ENCODE measurements at regions not wholly inside any gene's neighbourhood (a gene's known extent, or its start where the extent isn't known, plus 50 kb on each side); places are given as distances from the start of the nearest gene placed in this dataset.

DNA sequence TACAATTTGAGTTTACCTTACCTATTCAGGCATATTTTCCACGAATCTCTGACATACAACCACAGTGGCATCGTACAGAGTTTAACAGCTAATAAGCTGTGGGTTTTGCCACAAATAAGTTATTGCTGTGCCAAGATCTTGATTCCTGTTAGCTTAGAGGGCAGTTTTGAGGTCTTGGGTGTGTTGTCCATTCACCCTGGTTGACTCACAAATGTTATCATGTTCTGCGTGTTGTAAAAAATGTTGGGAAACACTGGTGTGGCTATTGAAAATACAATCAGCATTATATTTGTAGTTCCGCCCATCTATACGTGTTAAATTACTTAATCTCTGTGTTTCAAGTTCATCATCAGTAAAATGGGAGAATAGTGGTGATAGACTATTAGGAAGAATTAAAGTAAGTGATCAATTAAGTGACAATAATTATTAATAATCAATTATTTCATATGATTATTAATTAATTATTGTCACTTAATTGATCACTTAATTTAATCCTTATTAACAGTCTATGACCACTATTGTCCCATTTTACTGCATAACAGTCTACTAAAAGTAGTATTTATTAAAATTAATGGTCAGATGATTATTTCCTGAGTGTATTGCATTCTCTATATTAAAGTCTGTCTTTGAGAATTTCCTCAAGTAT lies 96.3 kb downstream of the TMA16 start (continued):
- TF ChIP-seq EZH2 (IDR thresholded peaks at IDR 0.05; ENCODE audit: low read depth, low read length, severe bottlenecking) = no peak
- TF ChIP-seq, protein P1, sequence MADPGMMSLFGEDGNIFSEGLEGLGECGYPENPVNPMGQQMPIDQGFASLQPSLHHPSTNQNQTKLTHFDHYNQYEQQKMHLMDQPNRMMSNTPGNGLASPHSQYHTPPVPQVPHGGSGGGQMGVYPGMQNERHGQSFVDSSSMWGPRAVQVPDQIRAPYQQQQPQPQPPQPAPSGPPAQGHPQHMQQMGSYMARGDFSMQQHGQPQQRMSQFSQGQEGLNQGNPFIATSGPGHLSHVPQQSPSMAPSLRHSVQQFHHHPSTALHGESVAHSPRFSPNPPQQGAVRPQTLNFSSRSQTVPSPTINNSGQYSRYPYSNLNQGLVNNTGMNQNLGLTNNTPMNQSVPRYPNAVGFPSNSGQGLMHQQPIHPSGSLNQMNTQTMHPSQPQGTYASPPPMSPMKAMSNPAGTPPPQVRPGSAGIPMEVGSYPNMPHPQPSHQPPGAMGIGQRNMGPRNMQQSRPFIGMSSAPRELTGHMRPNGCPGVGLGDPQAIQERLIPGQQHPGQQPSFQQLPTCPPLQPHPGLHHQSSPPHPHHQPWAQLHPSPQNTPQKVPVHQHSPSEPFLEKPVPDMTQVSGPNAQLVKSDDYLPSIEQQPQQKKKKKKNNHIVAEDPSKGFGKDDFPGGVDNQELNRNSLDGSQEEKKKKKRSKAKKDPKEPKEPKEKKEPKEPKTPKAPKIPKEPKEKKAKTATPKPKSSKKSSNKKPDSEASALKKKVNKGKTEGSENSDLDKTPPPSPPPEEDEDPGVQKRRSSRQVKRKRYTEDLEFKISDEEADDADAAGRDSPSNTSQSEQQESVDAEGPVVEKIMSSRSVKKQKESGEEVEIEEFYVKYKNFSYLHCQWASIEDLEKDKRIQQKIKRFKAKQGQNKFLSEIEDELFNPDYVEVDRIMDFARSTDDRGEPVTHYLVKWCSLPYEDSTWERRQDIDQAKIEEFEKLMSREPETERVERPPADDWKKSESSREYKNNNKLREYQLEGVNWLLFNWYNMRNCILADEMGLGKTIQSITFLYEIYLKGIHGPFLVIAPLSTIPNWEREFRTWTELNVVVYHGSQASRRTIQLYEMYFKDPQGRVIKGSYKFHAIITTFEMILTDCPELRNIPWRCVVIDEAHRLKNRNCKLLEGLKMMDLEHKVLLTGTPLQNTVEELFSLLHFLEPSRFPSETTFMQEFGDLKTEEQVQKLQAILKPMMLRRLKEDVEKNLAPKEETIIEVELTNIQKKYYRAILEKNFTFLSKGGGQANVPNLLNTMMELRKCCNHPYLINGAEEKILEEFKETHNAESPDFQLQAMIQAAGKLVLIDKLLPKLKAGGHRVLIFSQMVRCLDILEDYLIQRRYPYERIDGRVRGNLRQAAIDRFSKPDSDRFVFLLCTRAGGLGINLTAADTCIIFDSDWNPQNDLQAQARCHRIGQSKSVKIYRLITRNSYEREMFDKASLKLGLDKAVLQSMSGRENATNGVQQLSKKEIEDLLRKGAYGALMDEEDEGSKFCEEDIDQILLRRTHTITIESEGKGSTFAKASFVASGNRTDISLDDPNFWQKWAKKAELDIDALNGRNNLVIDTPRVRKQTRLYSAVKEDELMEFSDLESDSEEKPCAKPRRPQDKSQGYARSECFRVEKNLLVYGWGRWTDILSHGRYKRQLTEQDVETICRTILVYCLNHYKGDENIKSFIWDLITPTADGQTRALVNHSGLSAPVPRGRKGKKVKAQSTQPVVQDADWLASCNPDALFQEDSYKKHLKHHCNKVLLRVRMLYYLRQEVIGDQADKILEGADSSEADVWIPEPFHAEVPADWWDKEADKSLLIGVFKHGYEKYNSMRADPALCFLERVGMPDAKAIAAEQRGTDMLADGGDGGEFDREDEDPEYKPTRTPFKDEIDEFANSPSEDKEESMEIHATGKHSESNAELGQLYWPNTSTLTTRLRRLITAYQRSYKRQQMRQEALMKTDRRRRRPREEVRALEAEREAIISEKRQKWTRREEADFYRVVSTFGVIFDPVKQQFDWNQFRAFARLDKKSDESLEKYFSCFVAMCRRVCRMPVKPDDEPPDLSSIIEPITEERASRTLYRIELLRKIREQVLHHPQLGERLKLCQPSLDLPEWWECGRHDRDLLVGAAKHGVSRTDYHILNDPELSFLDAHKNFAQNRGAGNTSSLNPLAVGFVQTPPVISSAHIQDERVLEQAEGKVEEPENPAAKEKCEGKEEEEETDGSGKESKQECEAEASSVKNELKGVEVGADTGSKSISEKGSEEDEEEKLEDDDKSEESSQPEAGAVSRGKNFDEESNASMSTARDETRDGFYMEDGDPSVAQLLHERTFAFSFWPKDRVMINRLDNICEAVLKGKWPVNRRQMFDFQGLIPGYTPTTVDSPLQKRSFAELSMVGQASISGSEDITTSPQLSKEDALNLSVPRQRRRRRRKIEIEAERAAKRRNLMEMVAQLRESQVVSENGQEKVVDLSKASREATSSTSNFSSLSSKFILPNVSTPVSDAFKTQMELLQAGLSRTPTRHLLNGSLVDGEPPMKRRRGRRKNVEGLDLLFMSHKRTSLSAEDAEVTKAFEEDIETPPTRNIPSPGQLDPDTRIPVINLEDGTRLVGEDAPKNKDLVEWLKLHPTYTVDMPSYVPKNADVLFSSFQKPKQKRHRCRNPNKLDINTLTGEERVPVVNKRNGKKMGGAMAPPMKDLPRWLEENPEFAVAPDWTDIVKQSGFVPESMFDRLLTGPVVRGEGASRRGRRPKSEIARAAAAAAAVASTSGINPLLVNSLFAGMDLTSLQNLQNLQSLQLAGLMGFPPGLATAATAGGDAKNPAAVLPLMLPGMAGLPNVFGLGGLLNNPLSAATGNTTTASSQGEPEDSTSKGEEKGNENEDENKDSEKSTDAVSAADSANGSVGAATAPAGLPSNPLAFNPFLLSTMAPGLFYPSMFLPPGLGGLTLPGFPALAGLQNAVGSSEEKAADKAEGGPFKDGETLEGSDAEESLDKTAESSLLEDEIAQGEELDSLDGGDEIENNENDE (IDR thresholded peaks at IDR 0.05; ENCODE audit: insufficient replicate concordance, low read length) = no peak
- no peak for TF ChIP-seq BRCA1 (IDR thresholded peaks at IDR 0.05; ENCODE audit: low read depth, low read length)
- TF ChIP-seq TEAD4 (IDR thresholded peaks at IDR 0.05; ENCODE audit: low read depth, low read length) = no peak
- TF ChIP-seq RXRA (IDR thresholded peaks at IDR 0.05; ENCODE audit: insufficient read depth, low read depth, low read length) = no peak
- no peak for TF ChIP-seq ZNF274 (IDR thresholded peaks at IDR 0.05; ENCODE audit: borderline replicate concordance, extremely low read depth, low read length)
- TF ChIP-seq CBX5 (IDR thresholded peaks at IDR 0.05; ENCODE audit: low read depth, low read length) = no peak
- TF ChIP-seq, protein P2, sequence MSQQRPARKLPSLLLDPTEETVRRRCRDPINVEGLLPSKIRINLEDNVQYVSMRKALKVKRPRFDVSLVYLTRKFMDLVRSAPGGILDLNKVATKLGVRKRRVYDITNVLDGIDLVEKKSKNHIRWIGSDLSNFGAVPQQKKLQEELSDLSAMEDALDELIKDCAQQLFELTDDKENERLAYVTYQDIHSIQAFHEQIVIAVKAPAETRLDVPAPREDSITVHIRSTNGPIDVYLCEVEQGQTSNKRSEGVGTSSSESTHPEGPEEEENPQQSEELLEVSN (IDR thresholded peaks at IDR 0.05) = no peak
- TF ChIP-seq RNF2 (IDR thresholded peaks at IDR 0.05; ENCODE audit: borderline replicate concordance, low read depth, low read length, missing control alignments, poor library complexity, severe bottlenecking) = no peak
- TF ChIP-seq, protein P3, sequence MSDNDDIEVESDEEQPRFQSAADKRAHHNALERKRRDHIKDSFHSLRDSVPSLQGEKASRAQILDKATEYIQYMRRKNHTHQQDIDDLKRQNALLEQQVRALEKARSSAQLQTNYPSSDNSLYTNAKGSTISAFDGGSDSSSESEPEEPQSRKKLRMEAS (IDR thresholded peaks at IDR 0.05) = no peak

Data from H1 (cell line).